Skeletal muscle satellite cell (primary cell): ENCODE measurements at regions not wholly inside any gene's neighbourhood (a gene's known extent, or its start where the extent isn't known, plus 50 kb on each side); places are given as distances from the start of the nearest gene placed in this dataset.
"Not testable (repeated sequence)": the region's sequence is repeated elsewhere in the genome, so short reads cannot be mapped to it uniquely, and the experiment has no call there.

ENCODE experiments used
- H3K27me3 ChIP-seq: 2 replicates; pipeline ENCODE4 v1.7.0; 2013; ENCODE audit warnings: low read length; ENCODE audit not compliant: control insufficient read depth, insufficient read depth
- H3K36me3 ChIP-seq: 2 replicates; pipeline ENCODE4 v1.7.0; 2013; ENCODE audit warnings: mild to moderate bottlenecking, control low read depth, low read length; ENCODE audit not compliant: insufficient read depth
- H3K4me1 ChIP-seq: 2 replicates; pipeline ENCODE4 v1.7.0; 2013; ENCODE audit warnings: low read length; ENCODE audit not compliant: control insufficient read depth, insufficient read depth
- H3K4me2 ChIP-seq: 2 replicates; pipeline ENCODE4 v1.7.0; 2013; ENCODE audit warnings: mild to moderate bottlenecking, low read length
- H3K4me3 ChIP-seq: 2 replicates; pipeline ENCODE4 v1.7.0; 2013; ENCODE audit warnings: low read length
- H3K9ac ChIP-seq: 2 replicates; pipeline ENCODE4 v1.7.0; 2013; ENCODE audit warnings: mild to moderate bottlenecking, low read depth, low read length, moderate library complexity
- H3K9me3 ChIP-seq: replicated peaks from 2 replicates; pipeline ENCODE4 v1.7.0; 2013; ENCODE audit warnings: mild to moderate bottlenecking, control low read depth, low read length

GRCh38 chr14:58918066-58918738 lies 270.3 kb upstream of the DAAM1 start:
- Histone ChIP-seq H3K9ac (no peak overlapping the region), H3K9me3 (no peaks in the 10 kb centered on the region), H3K36me3 (no peaks in the 10 kb centered on the region), H3K4me2 (no peak overlapping the region), H3K4me1 (peaks cover 16% of the 10 kb centered on the region), H3K27me3 (no peaks in the 10 kb centered on the region), H3K4me3 (no peak overlapping the region)

GRCh38 chr14:58919217-58919616 lies 269.2 kb upstream of the DAAM1 start:
- H3K9me3 ChIP-seq = no peaks in the 10 kb centered on the region
- no peak overlapping the region for H3K9ac ChIP-seq
- H3K27me3 ChIP-seq = no peaks in the 10 kb centered on the region
- no peaks in the 10 kb centered on the region for H3K36me3 ChIP-seq
- H3K4me1 ChIP-seq = peaks cover 16% of the 10 kb centered on the region
- no peak overlapping the region for H3K4me3 ChIP-seq
- H3K4me2 ChIP-seq = no peak overlapping the region

- H3K4me2 ChIP-seq = no peak overlapping the region
- H3K9ac ChIP-seq = no peak overlapping the region
- H3K36me3 ChIP-seq = no peaks in the 10 kb centered on the region
- H3K27me3 ChIP-seq = no peaks in the 10 kb centered on the region
- H3K9me3 ChIP-seq = no peaks in the 10 kb centered on the region
- H3K4me3 ChIP-seq = no peak overlapping the region
- H3K4me1 ChIP-seq = peaks cover 16% of the 10 kb centered on the region
These were observed 268.2 kb upstream of the DAAM1 start for GRCh38 chr14:58920230-58920629.

GRCh38 chr14:58922201-58922940 lies 266.1 kb upstream of the DAAM1 start:
- Histone ChIP-seq H3K4me2 (peak overlapping the region; percentile 1), H3K4me1 (peaks cover 16% of the 10 kb centered on the region)
- not testable (repeated sequence) for H3K9ac ChIP-seq, H3K27me3 ChIP-seq, H3K4me3 ChIP-seq, H3K36me3 ChIP-seq, H3K9me3 ChIP-seq

- no peaks in the 10 kb centered on the region for H3K9me3 ChIP-seq
- H3K36me3 ChIP-seq = no peaks in the 10 kb centered on the region
- peaks cover 5% of the 10 kb centered on the region for H3K4me1 ChIP-seq
- H3K4me3 ChIP-seq = no peak overlapping the region
- no peaks in the 10 kb centered on the region for H3K27me3 ChIP-seq
- no peak overlapping the region for H3K9ac ChIP-seq
- H3K4me2 ChIP-seq = no peak overlapping the region
These were observed 264.6 kb upstream of the DAAM1 start for GRCh38 chr14:58923751-58924405.

- no peak overlapping the region for H3K4me2 ChIP-seq
- H3K9me3 ChIP-seq = no peaks in the 10 kb centered on the region
- no peaks in the 10 kb centered on the region for H3K27me3 ChIP-seq
- H3K36me3 ChIP-seq = no peaks in the 10 kb centered on the region
- H3K4me3 ChIP-seq = no peak overlapping the region
- no peaks in the 10 kb centered on the region for H3K4me1 ChIP-seq
- no peak overlapping the region for H3K9ac ChIP-seq
These were observed 246.8 kb upstream of the DAAM1 start for GRCh38 chr14:58941629-58942028.

- Histone ChIP-seq H3K4me2 (no peak overlapping the region), H3K9me3 (no peaks in the 10 kb centered on the region), H3K4me3 (no peak overlapping the region), H3K36me3 (no peaks in the 10 kb centered on the region), H3K27me3 (no peaks in the 10 kb centered on the region), H3K9ac (no peak overlapping the region), H3K4me1 (no peaks in the 10 kb centered on the region)
These were observed 246.0 kb upstream of the DAAM1 start for GRCh38 chr14:58942516-58942915.

GRCh38 chr14:58944343-58944967 lies 244.0 kb upstream of the DAAM1 start:
- H3K4me2 ChIP-seq = no peak overlapping the region
- H3K4me1 ChIP-seq = no peaks in the 10 kb centered on the region
- H3K27me3 ChIP-seq = no peaks in the 10 kb centered on the region
- H3K36me3 ChIP-seq = no peaks in the 10 kb centered on the region
- H3K4me3 ChIP-seq = no peak overlapping the region
- H3K9ac ChIP-seq = no peak overlapping the region
- H3K9me3 ChIP-seq = no peaks in the 10 kb centered on the region

GRCh38 chr14:58944968-58945356 lies 243.5 kb upstream of the DAAM1 start:
- H3K9me3 ChIP-seq = no peaks in the 10 kb centered on the region
- H3K9ac ChIP-seq = no peak overlapping the region
- no peak overlapping the region for H3K4me2 ChIP-seq
- H3K27me3 ChIP-seq = no peaks in the 10 kb centered on the region
- no peaks in the 10 kb centered on the region for H3K36me3 ChIP-seq
- H3K4me3 ChIP-seq = no peak overlapping the region
- H3K4me1 ChIP-seq = no peaks in the 10 kb centered on the region

- Histone ChIP-seq H3K4me2 (no peak overlapping the region), H3K27me3 (no peaks in the 10 kb centered on the region), H3K9ac (no peak overlapping the region)
These were observed 242.0 kb upstream of the DAAM1 start for GRCh38 chr14:58946431-58946830.

GRCh38 chr14:58947156-58947555 lies 241.3 kb upstream of the DAAM1 start:
- Histone ChIP-seq H3K4me3 (no peak overlapping the region), H3K36me3 (no peaks in the 10 kb centered on the region), H3K9me3 (no peaks in the 10 kb centered on the region), H3K9ac (no peak overlapping the region), H3K4me2 (no peak overlapping the region), H3K4me1 (no peaks in the 10 kb centered on the region), H3K27me3 (no peaks in the 10 kb centered on the region)

More at GRCh38 chr14:58946431-58946830, 242.0 kb upstream of the DAAM1 start:
- H3K36me3 ChIP-seq = no peaks in the 10 kb centered on the region
- H3K4me1 ChIP-seq = no peaks in the 10 kb centered on the region
- no peak overlapping the region for H3K4me3 ChIP-seq
- no peaks in the 10 kb centered on the region for H3K9me3 ChIP-seq
